ENCODE measurements at regions not wholly inside any gene's neighbourhood (a gene's known extent, or its start where the extent isn't known, plus 50 kb on each side); places are given as distances from the start of the nearest gene placed in this dataset.
"Not testable (repeated sequence)": the region's sequence is repeated elsewhere in the genome, so short reads cannot be mapped to it uniquely, and the experiment has no call there.

DNA sequence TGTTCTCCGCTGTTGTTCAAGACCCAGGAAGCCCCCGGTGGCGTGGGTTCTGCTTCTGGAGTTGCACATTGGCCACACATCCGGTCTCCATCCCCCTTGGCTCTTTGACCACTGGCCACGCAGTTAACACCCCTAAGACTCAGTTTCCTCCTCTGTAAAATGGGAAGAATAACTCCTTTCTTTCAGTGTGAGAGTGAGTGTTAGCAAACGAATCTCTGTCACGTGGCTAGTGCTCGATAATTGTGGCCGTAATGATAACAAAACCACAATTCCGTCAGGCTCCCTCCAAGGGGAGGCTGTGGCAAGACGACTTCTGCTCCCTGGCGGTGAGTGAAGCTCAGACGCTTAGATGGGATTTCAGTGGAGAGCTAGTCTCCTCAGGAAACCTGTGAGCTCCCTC lies 315.2 kb upstream of the B3GAT1 start:
- DNase-seq (ENCODE audit: low spot score), result no peak
- TF ChIP-seq, protein P1, sequence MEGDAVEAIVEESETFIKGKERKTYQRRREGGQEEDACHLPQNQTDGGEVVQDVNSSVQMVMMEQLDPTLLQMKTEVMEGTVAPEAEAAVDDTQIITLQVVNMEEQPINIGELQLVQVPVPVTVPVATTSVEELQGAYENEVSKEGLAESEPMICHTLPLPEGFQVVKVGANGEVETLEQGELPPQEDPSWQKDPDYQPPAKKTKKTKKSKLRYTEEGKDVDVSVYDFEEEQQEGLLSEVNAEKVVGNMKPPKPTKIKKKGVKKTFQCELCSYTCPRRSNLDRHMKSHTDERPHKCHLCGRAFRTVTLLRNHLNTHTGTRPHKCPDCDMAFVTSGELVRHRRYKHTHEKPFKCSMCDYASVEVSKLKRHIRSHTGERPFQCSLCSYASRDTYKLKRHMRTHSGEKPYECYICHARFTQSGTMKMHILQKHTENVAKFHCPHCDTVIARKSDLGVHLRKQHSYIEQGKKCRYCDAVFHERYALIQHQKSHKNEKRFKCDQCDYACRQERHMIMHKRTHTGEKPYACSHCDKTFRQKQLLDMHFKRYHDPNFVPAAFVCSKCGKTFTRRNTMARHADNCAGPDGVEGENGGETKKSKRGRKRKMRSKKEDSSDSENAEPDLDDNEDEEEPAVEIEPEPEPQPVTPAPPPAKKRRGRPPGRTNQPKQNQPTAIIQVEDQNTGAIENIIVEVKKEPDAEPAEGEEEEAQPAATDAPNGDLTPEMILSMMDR (IDR thresholded peaks at IDR 0.05), result no peak
- no peaks in the 10 kb centered on the region for H3K9me3 Mint-ChIP-seq (ENCODE audit: low read depth)
- peaks cover 7% of the 10 kb centered on the region for H3K4me1 Mint-ChIP-seq (ENCODE audit: low read depth)
- H3K27ac Mint-ChIP-seq (ENCODE audit: unreplicated experiment), result no peak overlapping the region
- H3K36me3 Mint-ChIP-seq (ENCODE audit: low read depth), result peaks cover 4% of the 10 kb centered on the region
- H3K27me3 Mint-ChIP-seq (ENCODE audit: low read depth), result peaks cover 28% of the 10 kb centered on the region
- H3K4me3 Mint-ChIP-seq (ENCODE audit: unreplicated experiment), result no peak overlapping the region

DNA sequence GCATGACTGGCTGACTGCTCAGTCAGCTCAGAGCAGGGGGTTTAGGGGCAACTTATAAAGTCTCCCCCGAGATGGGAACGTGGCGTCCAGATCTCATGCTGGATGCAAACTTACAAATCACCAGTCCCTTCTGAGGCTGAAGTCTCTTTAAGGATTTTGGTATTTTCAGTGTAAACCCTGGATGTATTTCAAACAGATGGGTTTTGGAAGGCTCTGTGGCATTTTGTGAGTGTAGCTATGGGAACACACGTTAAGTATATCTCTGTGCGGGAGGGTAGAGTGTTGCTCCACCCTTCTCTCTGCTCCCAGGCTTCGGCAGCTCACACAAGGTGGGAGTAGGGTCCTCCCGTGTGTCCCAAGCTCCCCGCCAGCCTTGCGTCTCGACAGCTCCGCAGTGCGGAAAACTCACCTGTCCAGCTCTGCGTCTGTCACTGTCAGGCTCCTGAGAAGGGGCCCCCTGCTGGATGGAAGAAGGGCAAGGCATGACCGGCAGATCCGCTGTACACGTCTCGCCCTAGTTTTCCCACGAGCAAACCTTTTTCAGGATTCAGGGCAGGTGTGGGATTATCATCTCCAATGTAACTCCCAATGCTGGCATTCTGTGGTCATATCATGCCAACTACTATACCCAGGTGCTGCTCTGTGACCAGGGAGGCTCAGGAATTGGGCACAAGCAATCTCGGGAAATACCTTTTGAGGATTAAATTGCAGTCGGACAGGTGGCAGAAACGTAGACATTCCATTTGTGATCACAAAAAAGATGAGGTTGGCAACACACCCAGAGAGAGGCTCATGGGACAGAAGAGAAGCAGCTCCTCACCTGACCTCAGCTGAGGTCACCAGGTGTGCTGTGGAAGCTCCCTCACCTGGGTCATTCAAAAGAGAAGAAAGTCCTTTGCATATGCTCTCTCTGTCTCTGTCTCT lies 313.9 kb upstream of the B3GAT1 start:
- no peak for DNase-seq (ENCODE audit: low spot score)
- Mint-ChIP-seq H3K9me3 (ENCODE audit: low read depth) (no peaks in the 10 kb centered on the region), H3K4me1 (ENCODE audit: low read depth) (peaks cover 2% of the 10 kb centered on the region), H3K27me3 (ENCODE audit: low read depth) (peaks cover 28% of the 10 kb centered on the region), H3K36me3 (ENCODE audit: low read depth) (peaks cover 4% of the 10 kb centered on the region), H3K4me3 (ENCODE audit: unreplicated experiment) (no peak overlapping the region), H3K27ac (ENCODE audit: unreplicated experiment) (no peak overlapping the region)
- TF ChIP-seq, protein P1 (IDR thresholded peaks at IDR 0.05), result no peak

DNA sequence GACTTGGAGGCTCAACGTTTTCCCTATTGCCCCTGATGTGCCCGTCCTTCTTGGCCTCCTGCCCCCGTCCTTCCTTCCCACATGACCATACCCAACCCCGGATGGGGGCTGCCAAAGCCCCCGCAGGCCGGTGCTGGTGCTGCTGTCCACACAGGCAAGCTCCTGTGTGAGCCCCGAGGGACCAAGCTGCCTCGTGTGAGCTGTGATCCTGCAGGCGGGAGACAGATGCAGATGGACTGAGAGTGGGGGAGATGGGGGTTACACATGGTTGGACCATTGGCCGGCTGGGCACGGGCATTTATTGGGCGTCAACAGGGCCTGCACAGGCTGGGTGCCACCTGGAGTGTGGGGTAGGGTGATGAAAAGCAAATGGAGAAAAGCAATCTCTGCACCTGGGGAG lies 313.2 kb upstream of the B3GAT1 start:
- Mint-ChIP-seq H3K9me3 (ENCODE audit: low read depth) (no peaks in the 10 kb centered on the region), H3K27me3 (ENCODE audit: low read depth) (peaks cover 28% of the 10 kb centered on the region)
- TF ChIP-seq, protein P1 (IDR thresholded peaks at IDR 0.05), result no peak

DNA sequence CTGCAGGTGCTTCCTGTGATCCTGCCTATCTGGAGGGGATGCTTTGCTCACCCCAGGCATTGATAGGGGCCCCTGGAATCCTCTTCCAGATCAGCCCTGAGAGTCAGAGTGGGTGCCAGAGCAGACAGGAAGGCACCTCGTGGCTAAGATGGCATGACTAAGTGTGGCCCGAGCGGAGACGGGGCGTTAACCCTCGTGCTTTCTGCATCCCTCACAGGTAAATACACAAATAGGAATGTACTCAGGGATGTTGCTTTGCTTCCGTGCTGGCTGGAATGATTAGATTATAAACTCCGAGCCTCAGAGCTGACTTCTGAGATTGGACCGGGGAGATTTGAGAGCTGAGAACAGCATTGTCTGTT lies 312.7 kb upstream of the B3GAT1 start:
- H3K36me3 Mint-ChIP-seq (ENCODE audit: low read depth), result peaks cover 4% of the 10 kb centered on the region
- H3K27me3 Mint-ChIP-seq (ENCODE audit: low read depth), result peaks cover 28% of the 10 kb centered on the region
- H3K9me3 Mint-ChIP-seq (ENCODE audit: low read depth), result no peaks in the 10 kb centered on the region

More for the DNA sequence above, 313.2 kb upstream of the B3GAT1 start:
- Mint-ChIP-seq H3K27ac (ENCODE audit: unreplicated experiment) (no peak overlapping the region), H3K4me1 (ENCODE audit: low read depth) (no peaks in the 10 kb centered on the region), H3K36me3 (ENCODE audit: low read depth) (peaks cover 4% of the 10 kb centered on the region), H3K4me3 (ENCODE audit: unreplicated experiment) (no peak overlapping the region)
- no peak for DNase-seq (ENCODE audit: low spot score)

DNA sequence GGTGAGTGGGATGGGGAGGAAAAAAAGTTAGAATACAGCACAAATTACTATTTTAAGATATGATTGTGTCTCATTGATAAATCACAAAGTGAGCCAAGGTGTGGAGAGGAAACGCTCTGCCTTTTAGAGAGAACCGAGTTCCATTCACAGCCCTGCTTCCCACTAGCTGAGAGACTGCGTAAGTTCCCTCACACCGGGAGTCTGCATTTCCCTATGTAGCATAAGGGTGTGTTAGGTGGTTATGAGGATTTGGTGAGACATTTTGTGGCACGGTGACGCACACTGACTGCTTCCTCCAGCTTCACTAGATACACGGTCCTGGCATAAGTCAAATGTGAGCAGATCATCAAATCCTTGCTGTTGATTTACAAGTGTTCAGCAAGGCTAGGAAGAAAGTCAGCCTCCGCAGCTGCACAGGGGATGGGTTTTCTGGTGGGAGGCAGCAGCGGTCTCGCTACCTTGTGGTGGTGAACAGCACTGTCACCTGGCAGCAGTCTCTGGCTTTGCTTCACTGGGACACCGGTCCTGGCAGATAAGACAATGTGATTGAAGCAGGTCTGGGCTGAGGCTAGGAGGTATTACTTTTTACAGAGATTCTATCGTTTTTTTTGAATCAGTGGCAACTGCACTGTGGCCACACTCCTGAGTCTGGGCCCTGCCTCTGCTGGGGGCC lies 312.2 kb upstream of the B3GAT1 start:
- Mint-ChIP-seq H3K36me3 (ENCODE audit: low read depth) (peaks cover 4% of the 10 kb centered on the region), H3K27ac (ENCODE audit: unreplicated experiment) (no peak overlapping the region), H3K27me3 (ENCODE audit: low read depth) (peaks cover 28% of the 10 kb centered on the region), H3K4me3 (ENCODE audit: unreplicated experiment) (no peak overlapping the region), H3K9me3 (ENCODE audit: low read depth) (no peaks in the 10 kb centered on the region), H3K4me1 (ENCODE audit: low read depth) (no peaks in the 10 kb centered on the region)
- no peak for DNase-seq (ENCODE audit: low spot score)
- TF ChIP-seq, protein P1 (IDR thresholded peaks at IDR 0.05), result no peak

More for the DNA sequence above, 312.7 kb upstream of the B3GAT1 start:
- TF ChIP-seq, protein P1 (IDR thresholded peaks at IDR 0.05), result no peak
- Mint-ChIP-seq H3K27ac (ENCODE audit: unreplicated experiment) (no peak overlapping the region), H3K4me3 (ENCODE audit: unreplicated experiment) (no peak overlapping the region), H3K4me1 (ENCODE audit: low read depth) (no peaks in the 10 kb centered on the region)
- DNase-seq (ENCODE audit: low spot score), result no peak

DNA sequence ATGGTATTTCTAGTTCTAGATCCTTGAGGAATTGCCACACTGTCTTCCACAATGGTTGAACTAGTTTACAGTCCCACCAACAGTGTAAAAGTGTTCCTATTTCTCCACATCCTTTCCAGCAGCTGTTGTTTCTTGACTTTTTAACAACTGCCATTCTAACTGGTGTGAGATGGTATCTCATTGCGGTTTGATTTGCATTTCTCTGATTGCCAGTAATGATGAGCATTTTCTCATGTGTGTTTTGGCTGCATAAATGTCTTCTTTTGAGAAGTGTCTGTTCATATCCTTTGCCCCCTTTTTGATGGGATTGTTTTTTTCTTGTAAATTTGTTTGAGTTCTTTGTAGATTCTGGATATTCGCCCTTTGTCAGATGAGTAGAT lies 308.6 kb upstream of the B3GAT1 start:
- not testable (repeated sequence) for H3K27ac Mint-ChIP-seq (ENCODE audit: unreplicated experiment); H3K9me3 Mint-ChIP-seq (ENCODE audit: low read depth); H3K4me3 Mint-ChIP-seq (ENCODE audit: unreplicated experiment); H3K36me3 Mint-ChIP-seq (ENCODE audit: low read depth); H3K4me1 Mint-ChIP-seq (ENCODE audit: low read depth); DNase-seq (ENCODE audit: low spot score)
- H3K27me3 Mint-ChIP-seq (ENCODE audit: low read depth), result peaks cover 39% of the 10 kb centered on the region

DNA sequence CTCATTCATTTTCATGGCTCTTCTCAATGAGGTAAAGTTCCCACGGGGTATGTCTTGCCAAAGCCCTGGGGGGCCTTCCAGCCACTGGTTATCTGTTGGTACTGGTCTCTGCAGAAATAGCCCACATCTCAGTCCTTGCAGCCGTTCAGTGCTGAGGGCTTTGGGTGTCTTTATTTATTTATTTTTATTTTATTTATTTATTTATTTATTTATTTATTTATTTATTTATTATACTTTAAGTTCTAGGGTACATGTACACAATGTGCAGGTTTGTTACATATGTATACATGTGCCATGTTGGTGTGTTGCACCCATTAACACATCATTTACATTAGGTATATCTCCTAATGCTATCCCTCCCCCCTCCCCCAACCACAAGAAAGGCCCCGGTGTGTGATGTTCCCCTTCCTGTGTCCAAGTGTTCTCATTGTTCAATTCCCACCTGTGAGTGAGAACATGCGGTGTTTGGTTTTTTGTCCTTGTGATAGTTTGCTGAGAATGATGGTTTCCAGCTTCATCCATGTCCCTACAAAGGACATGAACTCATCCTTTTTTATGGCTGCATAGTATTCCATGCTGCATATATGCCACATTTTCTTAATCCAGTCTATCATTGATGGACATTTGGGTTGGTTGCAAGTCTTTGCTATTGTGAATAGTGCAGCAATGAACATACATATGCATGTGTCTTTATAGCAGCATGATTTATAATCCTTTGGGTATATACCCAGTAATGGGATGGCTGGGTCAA lies 308.1 kb upstream of the B3GAT1 start:
- H3K27ac Mint-ChIP-seq (ENCODE audit: unreplicated experiment); H3K4me1 Mint-ChIP-seq (ENCODE audit: low read depth); H3K36me3 Mint-ChIP-seq (ENCODE audit: low read depth); H3K9me3 Mint-ChIP-seq (ENCODE audit: low read depth); DNase-seq (ENCODE audit: low spot score); H3K4me3 Mint-ChIP-seq (ENCODE audit: unreplicated experiment): not testable (repeated sequence)
- peaks cover 40% of the 10 kb centered on the region for H3K27me3 Mint-ChIP-seq (ENCODE audit: low read depth)

All from chondrocyte (in vitro differentiated cells).